ENCODE measurements at regions not wholly inside any gene's neighbourhood (a gene's known extent, or its start where the extent isn't known, plus 50 kb on each side); places are given as distances from the start of the nearest gene placed in this dataset.

- TF ChIP-seq EZH2 (IDR thresholded peaks at IDR 0.05; ENCODE audit: low read depth, unreplicated experiment) = no peak
- TF ChIP-seq POLR2AphosphoS5 (IDR thresholded peaks at IDR 0.05; ENCODE audit: low read depth) = no peak
- no peak for TF ChIP-seq CTCF (conservative IDR thresholded peaks at IDR 0.05; ENCODE audit: low read depth in 2 of 2)
- TF ChIP-seq REST (IDR thresholded peaks at IDR 0.05; ENCODE audit: unreplicated experiment) = no peak
- TF ChIP-seq JUNB (IDR thresholded peaks at IDR 0.05; ENCODE audit: unreplicated experiment) = no peak
Observed at GRCh38 chr9:107896544-107896943, 407.0 kb upstream of the KLF4 start.

Measured in GM23338 (cell line).